HepG2 (cell line): ENCODE measurements at regions not wholly inside any gene's neighbourhood (a gene's known extent, or its start where the extent isn't known, plus 50 kb on each side); places are given as distances from the start of the nearest gene placed in this dataset.
A peak's percentile ranks its signal among the peaks of the same experiment; 100 is the strongest.

ENCODE experiments used
- AGO1 ChIP-seq: fragments of 200-400 bp; formaldehyde crosslinking; IDR thresholded peaks from 2 replicates; pipeline ENCODE4 v1.6.1; 2017; ENCODE audit warnings: mild to moderate bottlenecking, low read depth, low read length, moderate library complexity; ENCODE audit not compliant: poor library complexity, severe bottlenecking
- BCL6 ChIP-seq: IDR thresholded peaks from 2 replicates; pipeline ENCODE4 v1.6.1; 2016; ENCODE audit warnings: missing genetic modification reagents, missing compliant biosample characterization
- CBX5 ChIP-seq: sonication (generic); formaldehyde crosslinking; IDR thresholded peaks from 2 replicates; pipeline ENCODE4 v1.4.0; 2020; ENCODE audit warnings: missing genetic modification reagents, borderline replicate concordance
- FOXA3 ChIP-seq: IDR thresholded peaks from 2 replicates; pipeline ENCODE4 v1.6.1; 2016; ENCODE audit warnings: missing genetic modification reagents, missing compliant biosample characterization
- HNRNPK ChIP-seq: fragments of 200-400 bp; formaldehyde crosslinking; IDR thresholded peaks from 2 replicates; pipeline ENCODE4 v1.6.1; 2018; ENCODE audit warnings: low read length, low read depth, moderate library complexity, mild to moderate bottlenecking; ENCODE audit not compliant: poor library complexity, severe bottlenecking
- MAFF ChIP-seq: IDR thresholded peaks from 2 replicates; pipeline ENCODE4 v1.6.1; 2011; ENCODE audit warnings: low read depth, low read length, improper control_type of control experiment
- MED13 ChIP-seq: sonication (generic); formaldehyde crosslinking; IDR thresholded peaks from 2 replicates; pipeline ENCODE4 v1.5.0; 2020; ENCODE audit warnings: missing genetic modification reagents
- MEF2D ChIP-seq: sonication (generic); formaldehyde crosslinking; IDR thresholded peaks from 2 replicates; pipeline ENCODE4 v1.5.1; 2020; ENCODE audit warnings: mild to moderate bottlenecking, missing genetic modification reagents
- NFKB2 ChIP-seq: sonication (generic); formaldehyde crosslinking; IDR thresholded peaks from 2 replicates; pipeline ENCODE4 v1.4.0; 2020; ENCODE audit warnings: missing genetic modification reagents, borderline replicate concordance
- NFRKB ChIP-seq: fragments of 450-650 bp; IDR thresholded peaks from 2 replicates; pipeline ENCODE4 v1.6.1; 2017
- POLR2A ChIP-seq, 2 experiments: IDR thresholded peaks; 2 replicates each; pipeline ENCODE4 v1.6.1; 2011; ENCODE audit warnings: low read depth in 2 of 2, low read length in 2 of 2, mild to moderate bottlenecking in 1 of 2, moderate library complexity in 1 of 2; ENCODE audit not compliant: insufficient read depth in 1 of 2
- SYNCRIP ChIP-seq: fragments of 200-400 bp; formaldehyde crosslinking; IDR thresholded peaks from 2 replicates; pipeline ENCODE4 v1.6.1; 2018; ENCODE audit warnings: mild to moderate bottlenecking, low read depth, low read length; ENCODE audit not compliant: insufficient read depth
- XBP1 ChIP-seq: sonication (generic); formaldehyde crosslinking; IDR thresholded peaks from 2 replicates; pipeline ENCODE4 v1.5.0; 2020; ENCODE audit warnings: missing genetic modification reagents
- ZBTB7A ChIP-seq: sonication (generic); formaldehyde crosslinking; IDR thresholded peaks from 2 replicates; pipeline ENCODE4 v1.8.0; 2022; ENCODE audit warnings: mild to moderate bottlenecking, missing genetic modification reagents
- ZKSCAN5 ChIP-seq: sonication (generic); formaldehyde crosslinking; IDR thresholded peaks from 2 replicates; pipeline ENCODE4 v1.5.1; 2020; ENCODE audit warnings: mild to moderate bottlenecking, missing genetic modification reagents
- ZNF101 ChIP-seq: sonication (generic); formaldehyde crosslinking; IDR thresholded peaks from 2 replicates; pipeline ENCODE4 v1.4.0; 2020; ENCODE audit warnings: mild to moderate bottlenecking, low read depth, missing genetic modification reagents, borderline replicate concordance
- ZNF232 ChIP-seq: sonication (generic); formaldehyde crosslinking; IDR thresholded peaks from 2 replicates; pipeline ENCODE4 v1.4.0; 2020; ENCODE audit warnings: missing genetic modification reagents, borderline replicate concordance
- ZNF333 ChIP-seq: sonication (generic); formaldehyde crosslinking; IDR thresholded peaks from 2 replicates; pipeline ENCODE4 v1.4.0; 2020; ENCODE audit warnings: mild to moderate bottlenecking, missing genetic modification reagents, borderline replicate concordance
- ZNF484 ChIP-seq: sonication (generic); formaldehyde crosslinking; IDR thresholded peaks from 2 replicates; pipeline ENCODE4 v1.5.1; 2020; ENCODE audit warnings: mild to moderate bottlenecking, low read depth, missing genetic modification reagents, borderline replicate concordance
- ZNF572 ChIP-seq: sonication (generic); formaldehyde crosslinking; IDR thresholded peaks from 2 replicates; pipeline ENCODE4 v1.5.1; 2020; ENCODE audit warnings: mild to moderate bottlenecking, missing genetic modification reagents
- ZNF619 ChIP-seq: sonication (generic); formaldehyde crosslinking; IDR thresholded peaks from 2 replicates; pipeline ENCODE4 v1.4.0; 2020; ENCODE audit warnings: mild to moderate bottlenecking, missing genetic modification reagents
- ZNF644 ChIP-seq: IDR thresholded peaks from 2 replicates; pipeline ENCODE4 v1.6.1; 2016; ENCODE audit warnings: low read depth
- ZNF7 ChIP-seq: IDR thresholded peaks from 2 replicates; pipeline ENCODE4 v1.6.1; 2016; ENCODE audit warnings: missing biosample characterization, missing genetic modification reagents
- ZNF75D ChIP-seq: sonication (generic); formaldehyde crosslinking; IDR thresholded peaks from 2 replicates; pipeline ENCODE4 v1.8.1; 2023; ENCODE audit warnings: missing genetic modification reagents, mild to moderate bottlenecking, borderline replicate concordance
- ZSCAN20 ChIP-seq: sonication (generic); formaldehyde crosslinking; IDR thresholded peaks from 2 replicates; pipeline ENCODE4 v1.4.0; 2020; ENCODE audit warnings: missing genetic modification reagents, mild to moderate bottlenecking, borderline replicate concordance
- TF ChIP-seq, protein P1 (sequence below): sonication (generic); formaldehyde crosslinking; IDR thresholded peaks from 2 replicates; pipeline ENCODE4 v1.8.1; 2023; ENCODE audit warnings: missing genetic modification reagents, inconsistent platforms, borderline replicate concordance
- TF ChIP-seq, protein P2 (sequence below): sonication (generic); formaldehyde crosslinking; IDR thresholded peaks from 2 replicates; pipeline ENCODE4 v1.5.0; 2020; ENCODE audit warnings: missing genetic modification reagents
- TF ChIP-seq, protein P3 (sequence below): sonication (generic); formaldehyde crosslinking; IDR thresholded peaks from 2 replicates; pipeline ENCODE4 v1.4.0; 2020; ENCODE audit warnings: mild to moderate bottlenecking, missing genetic modification reagents
- TF ChIP-seq, protein P4 (sequence below): sonication (generic); formaldehyde crosslinking; IDR thresholded peaks from 2 replicates; pipeline ENCODE4 v1.8.0; 2022; ENCODE audit warnings: missing genetic modification reagents, low read depth, mild to moderate bottlenecking, borderline replicate concordance

DNA sequence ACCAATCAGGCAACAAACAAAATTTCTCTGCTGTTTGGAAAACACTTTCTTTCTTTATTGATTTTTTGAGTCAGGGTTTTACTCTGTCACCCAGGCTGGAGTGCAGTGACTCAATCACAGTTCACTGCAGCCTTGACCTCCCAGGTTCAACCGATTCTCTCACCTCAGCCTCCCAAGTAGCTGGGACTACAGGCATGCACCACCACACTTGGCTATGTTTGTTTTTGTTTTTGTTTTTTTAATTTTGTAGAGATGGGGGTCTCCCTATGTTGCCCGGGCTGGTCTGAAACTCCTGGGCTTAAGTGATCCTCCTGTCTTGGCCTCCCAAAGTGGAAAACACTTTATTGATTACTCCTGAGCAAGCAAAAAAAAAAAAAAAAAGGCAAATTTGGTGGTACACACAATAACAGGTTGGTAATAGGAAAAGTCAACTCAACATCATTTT is 276.4 kb downstream of the SOX9 start (continued):
- TF ChIP-seq CBX5: peak; percentile 76; the same call in 1 of the 2 replicates
- no peak for TF ChIP-seq HNRNPK
- TF ChIP-seq POLR2A (IDR thresholded peaks at IDR 0.05; ENCODE audit: insufficient read depth in 1 of 2, low read depth in 2 of 2, low read length in 2 of 2): no peak
- no peak for TF ChIP-seq NFRKB
- TF ChIP-seq XBP1 (CRISPR knock-in tag): no peak; the same call in 1 of the 2 replicates
- TF ChIP-seq, protein P1, sequence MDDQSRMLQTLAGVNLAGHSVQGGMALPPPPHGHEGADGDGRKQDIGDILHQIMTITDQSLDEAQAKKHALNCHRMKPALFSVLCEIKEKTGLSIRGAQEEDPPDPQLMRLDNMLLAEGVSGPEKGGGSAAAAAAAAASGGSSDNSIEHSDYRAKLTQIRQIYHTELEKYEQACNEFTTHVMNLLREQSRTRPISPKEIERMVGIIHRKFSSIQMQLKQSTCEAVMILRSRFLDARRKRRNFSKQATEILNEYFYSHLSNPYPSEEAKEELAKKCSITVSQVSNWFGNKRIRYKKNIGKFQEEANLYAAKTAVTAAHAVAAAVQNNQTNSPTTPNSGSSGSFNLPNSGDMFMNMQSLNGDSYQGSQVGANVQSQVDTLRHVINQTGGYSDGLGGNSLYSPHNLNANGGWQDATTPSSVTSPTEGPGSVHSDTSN (CRISPR knock-in tag): no peak
- peak; percentile 64; the same call in 1 of the 2 replicates for TF ChIP-seq ZNF232 (CRISPR knock-in tag)
- TF ChIP-seq MAFF: peak; percentile 10; the same call in 1 of the 2 replicates
- no peak; the same call in 1 of the 2 replicates for TF ChIP-seq MEF2D (CRISPR knock-in tag)
- TF ChIP-seq ZNF572 (CRISPR knock-in tag): no peak
- TF ChIP-seq ZNF101 (CRISPR knock-in tag): no peak
- TF ChIP-seq AGO1: no peak
- peak; percentile 74 for TF ChIP-seq BCL6 (CRISPR knock-in tag)
- TF ChIP-seq, protein P2, sequence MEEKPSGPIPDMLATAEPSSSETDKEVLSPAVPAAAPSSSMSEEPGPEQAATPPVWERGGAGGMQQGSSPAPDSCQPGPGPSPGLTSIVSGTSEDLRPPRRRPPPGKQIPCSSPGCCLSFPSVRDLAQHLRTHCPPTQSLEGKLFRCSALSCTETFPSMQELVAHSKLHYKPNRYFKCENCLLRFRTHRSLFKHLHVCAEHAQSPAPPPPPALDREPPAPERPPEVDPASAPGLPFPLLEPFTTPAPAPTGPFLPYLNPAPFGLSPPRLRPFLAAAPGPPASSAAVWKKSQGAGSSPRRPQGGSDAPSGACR (CRISPR knock-in tag): 0 out of 2 replicates have a peak, but pooled peaks have one; percentile 57
- TF ChIP-seq ZNF7 (CRISPR knock-in tag): no peak
- TF ChIP-seq, protein P3, sequence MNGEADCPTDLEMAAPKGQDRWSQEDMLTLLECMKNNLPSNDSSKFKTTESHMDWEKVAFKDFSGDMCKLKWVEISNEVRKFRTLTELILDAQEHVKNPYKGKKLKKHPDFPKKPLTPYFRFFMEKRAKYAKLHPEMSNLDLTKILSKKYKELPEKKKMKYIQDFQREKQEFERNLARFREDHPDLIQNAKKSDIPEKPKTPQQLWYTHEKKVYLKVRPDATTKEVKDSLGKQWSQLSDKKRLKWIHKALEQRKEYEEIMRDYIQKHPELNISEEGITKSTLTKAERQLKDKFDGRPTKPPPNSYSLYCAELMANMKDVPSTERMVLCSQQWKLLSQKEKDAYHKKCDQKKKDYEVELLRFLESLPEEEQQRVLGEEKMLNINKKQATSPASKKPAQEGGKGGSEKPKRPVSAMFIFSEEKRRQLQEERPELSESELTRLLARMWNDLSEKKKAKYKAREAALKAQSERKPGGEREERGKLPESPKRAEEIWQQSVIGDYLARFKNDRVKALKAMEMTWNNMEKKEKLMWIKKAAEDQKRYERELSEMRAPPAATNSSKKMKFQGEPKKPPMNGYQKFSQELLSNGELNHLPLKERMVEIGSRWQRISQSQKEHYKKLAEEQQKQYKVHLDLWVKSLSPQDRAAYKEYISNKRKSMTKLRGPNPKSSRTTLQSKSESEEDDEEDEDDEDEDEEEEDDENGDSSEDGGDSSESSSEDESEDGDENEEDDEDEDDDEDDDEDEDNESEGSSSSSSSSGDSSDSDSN (CRISPR knock-in tag): no peak
- no peak for TF ChIP-seq ZNF619 (CRISPR knock-in tag)
- no peak for TF ChIP-seq ZNF484 (CRISPR knock-in tag)
- TF ChIP-seq ZBTB7A: no peak
- TF ChIP-seq, protein P4, sequence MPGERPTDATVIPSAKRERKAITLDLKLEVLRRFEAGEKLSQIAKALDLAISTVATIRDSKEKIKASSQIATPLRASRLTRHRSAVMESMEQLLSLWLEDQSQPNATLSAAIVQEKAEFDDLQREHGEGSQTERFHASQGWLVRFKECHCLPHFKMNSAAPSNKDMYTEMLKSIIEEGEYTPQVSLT: no peak
- TF ChIP-seq ZNF75D: no peak
- TF ChIP-seq SYNCRIP: no peak
- TF ChIP-seq ZNF333 (CRISPR knock-in tag): no peak
- TF ChIP-seq ZSCAN20: 0 out of 2 replicates have a peak, but pooled peaks have one; percentile 21
- TF ChIP-seq ZKSCAN5: no peak
- TF ChIP-seq NFKB2 (CRISPR knock-in tag): no peak
- no peak for TF ChIP-seq MED13 (CRISPR knock-in tag)
- peak; percentile 86 for TF ChIP-seq FOXA3 (CRISPR knock-in tag)
- peak; percentile 46; the same call in 1 of the 2 replicates for TF ChIP-seq ZNF644 (CRISPR knock-in tag)
